Mammary epithelial cell (primary cell): ENCODE measurements at regions not wholly inside any gene's neighbourhood (a gene's known extent, or its start where the extent isn't known, plus 50 kb on each side); places are given as distances from the start of the nearest gene placed in this dataset.

Experiments used
- CTCF ChIP-seq, 2 donors: IDR thresholded peaks in 1 of 2; conservative IDR thresholded peaks in 1 of 2; 2 replicates each; pipeline ENCODE4 v1.5.1; 2011 to 2012; ENCODE audit warnings: inconsistent platforms in 2 of 2, low read length in 2 of 2, mild to moderate bottlenecking in 2 of 2, control low read depth in 1 of 2, low read depth in 1 of 2; ENCODE audit not compliant: insufficient read depth in 1 of 2; ENCODE audit errors: extremely low read depth in 1 of 2
- EZH2 ChIP-seq: IDR thresholded peaks from 2 replicates; pipeline ENCODE4 v1.6.1; 2012; ENCODE audit warnings: low read length, inconsistent platforms, borderline replicate concordance

- TF ChIP-seq CTCF (conservative IDR thresholded peaks at IDR 0.05 in 1 of 2, IDR thresholded peaks at IDR 0.05 in 1 of 2; ENCODE audit: extremely low read depth in 1 of 2, insufficient read depth in 1 of 2, low read depth in 1 of 2, low read length in 2 of 2) (no peak), EZH2 (no peak)
These were observed 394.9 kb upstream of the TNRC6C start for GRCh38 chr17:77563439-77564102.
